HG02798 (cell line): ENCODE measurements at regions not wholly inside any gene's neighbourhood (a gene's known extent, or its start where the extent isn't known, plus 50 kb on each side); places are given as distances from the start of the nearest gene placed in this dataset.

Source experiments
- ATAC-seq: cut with Tn5 transposase; IDR thresholded peaks from one replicate; pipeline ENCODE4 v1.9.1; 2021; ENCODE audit warnings: mild to moderate bottlenecking; ENCODE audit not compliant: unreplicated experiment, poor library complexity

DNA sequence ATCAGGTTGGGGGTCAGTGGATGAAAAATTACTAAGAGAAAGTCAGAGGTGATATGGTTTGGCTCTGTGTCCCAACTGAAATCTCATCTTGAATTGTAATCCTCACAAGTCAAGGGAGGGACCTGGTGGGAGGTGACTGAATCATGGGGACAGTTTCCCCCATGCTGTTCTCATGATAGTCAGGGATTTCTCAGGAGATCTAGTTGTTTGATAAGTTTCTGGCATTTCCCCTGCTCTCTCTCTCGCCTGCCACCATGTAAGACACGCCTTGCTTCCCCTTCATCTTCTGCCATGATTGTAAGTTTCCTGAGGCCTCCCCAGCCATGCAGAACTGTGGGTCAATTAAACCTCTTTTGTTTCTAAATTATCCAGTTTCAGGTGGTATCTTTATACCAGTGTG is 945.8 kb upstream of the CRIM1 start:
- no peak for ATAC-seq

DNA sequence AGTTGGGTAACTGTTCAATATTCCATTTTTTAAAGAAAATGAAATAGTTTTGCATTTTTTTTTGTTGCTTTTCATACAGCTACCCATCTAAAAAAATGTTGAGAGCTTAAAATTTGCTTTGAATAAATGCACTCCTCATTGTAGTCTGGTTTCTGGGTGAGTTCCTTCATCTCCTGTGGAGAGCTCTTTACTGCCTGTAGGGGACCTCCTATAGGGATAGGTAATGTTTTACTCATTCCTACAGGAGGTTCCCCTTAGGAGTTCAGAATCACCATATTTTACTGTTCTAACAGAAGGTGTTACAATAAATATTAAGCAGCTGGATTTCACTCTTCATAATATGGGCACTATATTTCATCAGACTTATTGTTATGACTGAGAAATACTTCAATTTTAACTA is 947.3 kb upstream of the CRIM1 start:
- ATAC-seq = no peak

DNA sequence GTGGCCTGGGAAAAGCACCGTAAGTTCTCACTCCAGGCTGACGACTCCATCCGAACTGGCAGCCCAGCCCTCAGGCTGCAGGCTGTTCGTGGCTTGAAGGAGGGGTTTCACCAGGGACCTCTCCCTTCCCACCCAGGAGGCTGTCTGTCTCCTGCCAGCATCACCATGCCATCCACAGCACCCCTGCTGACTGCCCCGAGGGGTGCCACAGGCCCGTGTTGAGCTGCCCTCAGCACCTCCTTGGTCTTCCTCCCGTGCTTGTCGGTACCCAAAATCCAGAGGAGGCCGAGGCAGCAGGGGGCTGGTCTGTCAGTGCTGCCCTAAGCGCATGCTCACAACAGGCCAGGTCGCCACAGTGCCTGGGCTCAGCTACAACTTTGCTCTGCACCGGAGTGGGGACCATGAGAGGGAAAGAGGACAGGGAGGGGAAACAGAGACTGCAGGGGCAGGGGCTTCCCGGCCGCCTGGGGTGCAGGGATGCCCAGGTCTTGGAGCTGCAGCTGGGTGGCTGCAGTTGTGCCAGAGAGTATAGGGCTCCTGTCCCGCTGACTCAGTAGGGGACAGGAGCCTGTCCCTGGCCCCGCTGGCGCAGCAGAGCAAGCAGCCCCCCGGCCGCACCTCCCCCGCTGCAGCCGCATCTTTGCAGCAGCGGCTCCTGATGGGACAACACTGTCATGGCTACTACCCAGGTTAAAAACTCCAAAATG is 963.7 kb upstream of the CRIM1 start:
- no peak for ATAC-seq

DNA sequence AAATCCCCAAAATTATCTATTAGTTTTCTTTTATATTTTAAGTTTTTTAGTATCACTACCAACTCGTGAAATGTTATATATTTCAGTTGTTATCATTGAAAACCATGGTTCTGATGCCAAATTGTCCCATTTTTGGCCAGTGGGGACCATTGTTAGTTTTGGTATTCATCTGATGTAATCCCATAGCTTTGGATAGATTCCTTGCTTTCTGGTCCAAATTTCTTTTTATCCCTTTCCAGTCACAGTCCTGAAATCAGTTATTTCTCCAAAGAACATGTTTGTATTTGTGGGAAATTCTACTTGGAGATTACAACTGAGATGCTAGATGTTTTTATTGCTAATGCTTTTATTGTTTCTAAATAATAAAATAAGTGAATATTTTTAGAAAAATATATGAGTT is 976.8 kb upstream of the CRIM1 start:
- no peak for ATAC-seq

GRCh38 chr2:35374845-35375244 is 980.7 kb upstream of the CRIM1 start:
- no peak for ATAC-seq

DNA sequence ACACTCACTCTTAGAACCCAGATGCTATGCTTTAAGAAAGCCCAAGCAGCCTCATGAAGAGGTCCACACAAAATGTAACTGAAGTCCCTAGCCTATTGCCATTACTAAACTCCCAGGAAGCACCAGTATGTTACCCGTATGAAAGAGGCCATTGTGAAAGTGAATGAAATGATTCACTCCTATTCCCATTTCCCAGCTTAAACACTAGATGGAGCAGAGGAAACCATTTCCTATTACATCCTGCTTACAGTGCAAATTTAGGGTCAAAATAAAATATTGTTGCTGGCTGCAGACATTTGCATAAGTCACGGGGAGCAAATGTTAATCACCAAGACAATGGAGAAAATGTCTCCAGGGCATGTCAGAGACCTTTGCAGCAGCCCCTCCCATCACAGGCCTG is 989.7 kb upstream of the CRIM1 start:
- no peak for ATAC-seq

DNA sequence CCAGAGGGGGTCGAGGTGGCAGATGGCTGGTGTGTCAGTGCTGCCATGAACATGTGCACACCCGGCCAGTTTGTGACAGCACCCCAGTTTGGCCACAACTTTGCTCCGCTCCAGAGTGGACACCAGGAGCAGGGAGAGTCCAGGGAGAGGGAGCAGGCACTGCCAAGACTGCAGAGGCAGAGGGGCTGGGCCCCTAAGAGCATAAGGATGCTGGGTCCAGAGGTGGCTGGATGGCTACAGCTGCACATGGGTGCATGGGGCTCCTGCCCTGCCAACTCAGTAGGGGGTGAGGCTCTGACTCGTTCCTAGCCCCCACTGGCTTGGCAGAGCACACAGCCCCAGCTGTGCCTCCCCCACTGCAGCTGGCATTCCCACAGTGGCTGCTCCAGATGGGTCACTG is 999.2 kb upstream of the CRIM1 start:
- no peak for ATAC-seq

- ATAC-seq = no peak
Measured at GRCh38 chr2:35355056-35355455, 1000.5 kb upstream of the CRIM1 start.

- no peak for ATAC-seq
Measured at GRCh38 chr2:35347561-35347960, 1008.0 kb upstream of the CRIM1 start.

- ATAC-seq = no peak
Measured at GRCh38 chr2:35343135-35343534, 1012.4 kb upstream of the CRIM1 start.

DNA sequence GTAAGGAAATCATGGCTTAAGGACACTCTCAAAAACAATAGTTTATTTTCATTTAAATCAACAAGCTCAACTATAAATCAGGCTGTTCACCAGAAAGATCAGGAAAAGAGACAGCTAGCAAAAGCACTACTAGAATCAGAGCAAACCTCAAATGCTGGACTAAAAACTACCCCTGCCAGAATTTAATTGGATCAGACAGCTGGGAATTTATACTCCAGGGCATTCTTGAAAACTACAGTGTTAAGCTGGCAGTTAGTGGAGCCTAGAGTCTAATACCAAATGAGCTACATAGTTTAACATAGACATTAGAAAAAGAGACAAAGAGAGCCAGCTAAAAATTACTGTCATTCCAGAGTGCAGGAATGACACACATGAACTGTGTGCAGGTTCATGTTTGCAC is 1016.4 kb upstream of the CRIM1 start:
- ATAC-seq = no peak

DNA sequence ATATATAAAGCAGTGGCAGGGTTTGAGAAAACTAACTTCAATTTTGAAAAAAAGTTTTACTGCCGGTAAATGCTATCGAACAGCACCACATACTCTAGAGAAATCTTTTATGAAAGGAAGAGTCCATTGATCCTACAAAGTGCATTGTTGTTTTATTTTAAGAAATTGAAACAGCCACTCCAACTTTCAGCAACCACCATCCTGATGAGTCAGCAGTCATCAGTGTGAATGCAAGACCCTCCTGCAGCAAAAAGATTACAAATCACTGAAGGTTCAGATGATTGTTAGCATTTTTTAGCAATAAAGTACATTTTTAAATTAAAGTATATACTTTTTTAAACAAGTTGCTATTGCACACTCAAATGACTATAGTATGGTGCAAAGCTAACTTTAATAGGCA is 1017.7 kb upstream of the CRIM1 start:
- no peak for ATAC-seq

GRCh38 chr2:35314049-35314448 is 1041.5 kb upstream of the CRIM1 start:
- ATAC-seq = no peak

GRCh38 chr2:35301369-35301768 is 1054.2 kb upstream of the CRIM1 start:
- ATAC-seq = no peak

DNA sequence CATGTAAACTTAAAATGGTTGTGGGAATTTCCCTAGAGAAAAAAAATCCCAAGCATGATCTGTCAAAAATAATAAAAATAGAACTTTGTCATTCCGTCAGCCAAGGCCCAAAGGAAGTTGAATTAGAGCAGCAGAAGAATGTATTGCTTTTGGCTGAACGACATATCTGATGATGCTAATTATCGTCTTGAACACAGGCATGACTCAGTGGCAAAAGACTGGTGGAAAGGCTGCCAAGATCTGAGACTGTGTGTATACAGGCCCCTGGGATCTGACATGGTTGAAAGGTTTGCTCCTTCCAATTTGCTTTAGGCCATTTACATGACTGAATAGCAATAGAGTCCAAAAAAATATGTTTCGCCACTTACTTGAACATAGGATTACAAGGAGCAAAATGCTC is 1057.1 kb upstream of the CRIM1 start:
- no peak for ATAC-seq

DNA sequence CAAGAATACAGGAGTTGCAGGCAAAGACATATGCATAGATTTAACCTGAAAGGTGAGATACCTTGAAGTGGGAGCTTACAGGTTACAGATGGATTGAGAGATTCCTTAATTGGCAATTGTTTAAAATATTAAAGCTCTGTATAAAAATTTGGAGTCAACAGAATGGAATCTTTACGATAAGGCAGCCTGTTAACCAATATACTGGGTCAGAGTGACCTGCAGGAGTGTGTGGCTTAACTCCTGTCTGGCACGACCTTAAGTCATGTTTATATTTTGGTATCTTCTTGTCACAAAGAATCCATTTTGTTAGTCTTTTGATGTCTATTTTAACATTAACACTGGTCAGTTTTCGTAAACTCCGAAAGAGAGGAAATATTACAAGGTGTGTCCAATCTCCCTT is 1058.2 kb upstream of the CRIM1 start:
- no peak for ATAC-seq

GRCh38 chr2:35294636-35295263 is 1060.8 kb upstream of the CRIM1 start:
- no peak for ATAC-seq

- ATAC-seq = no peak
Measured at GRCh38 chr2:35293261-35293660, 1062.3 kb upstream of the CRIM1 start.

DNA sequence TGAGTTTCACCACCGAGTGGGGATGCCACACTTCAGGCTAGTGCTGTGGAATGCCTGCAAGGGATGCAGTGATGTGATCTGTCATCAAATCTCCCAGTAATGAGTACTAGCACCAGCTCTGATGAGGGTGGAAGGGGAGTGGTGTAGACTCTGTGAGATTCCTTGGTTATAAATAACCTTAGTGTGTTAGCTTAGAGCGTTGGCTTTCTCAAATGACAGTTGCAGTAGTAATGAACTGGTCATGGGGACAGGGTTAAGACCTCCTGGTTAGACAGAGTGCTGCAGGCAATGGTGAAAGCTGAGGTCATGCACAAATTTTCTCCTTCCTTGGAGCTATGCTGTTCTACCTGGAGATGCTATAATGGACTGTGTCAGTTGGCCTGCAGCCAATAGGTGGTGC is 1063.4 kb upstream of the CRIM1 start:
- ATAC-seq = no peak

- no peak for ATAC-seq
Measured at GRCh38 chr2:35281702-35282101, 1073.9 kb upstream of the CRIM1 start.

GRCh38 chr2:35255826-35256225 is 1099.8 kb upstream of the CRIM1 start:
- no peak for ATAC-seq

- no peak for ATAC-seq
Measured at GRCh38 chr2:35251156-35251555, 1104.4 kb upstream of the CRIM1 start.
